ENCODE measurements at regions not wholly inside any gene's neighbourhood (a gene's known extent, or its start where the extent isn't known, plus 50 kb on each side); places are given as distances from the start of the nearest gene placed in this dataset.

GRCh38 chr1:81172483-81172882 lies 628.3 kb upstream of the ADGRL2 start:
- Histone ChIP-seq H3K27me3 (no peaks in the 10 kb centered on the region), H3K4me1 (no peaks in the 10 kb centered on the region), H3K9me3 (peaks cover 13 to 17% of the 10 kb centered on the region in 2 donors), H3K27ac (no peak overlapping the region), H3K36me3 (no peaks in the 10 kb centered on the region), H3K4me3 (no peak overlapping the region)
- intact Hi-C loops (cut with DNase I; ENCODE audit: low total_unique reads), result no loop called here
- no peak for DNase-seq (ENCODE audit: low spot score in 2 of 2)
- TF ChIP-seq POLR2AphosphoS5 (IDR thresholded peaks at IDR 0.05) (no peak), POLR2A (IDR thresholded peaks at IDR 0.05) (no peak)
- TF ChIP-seq, protein P1, sequence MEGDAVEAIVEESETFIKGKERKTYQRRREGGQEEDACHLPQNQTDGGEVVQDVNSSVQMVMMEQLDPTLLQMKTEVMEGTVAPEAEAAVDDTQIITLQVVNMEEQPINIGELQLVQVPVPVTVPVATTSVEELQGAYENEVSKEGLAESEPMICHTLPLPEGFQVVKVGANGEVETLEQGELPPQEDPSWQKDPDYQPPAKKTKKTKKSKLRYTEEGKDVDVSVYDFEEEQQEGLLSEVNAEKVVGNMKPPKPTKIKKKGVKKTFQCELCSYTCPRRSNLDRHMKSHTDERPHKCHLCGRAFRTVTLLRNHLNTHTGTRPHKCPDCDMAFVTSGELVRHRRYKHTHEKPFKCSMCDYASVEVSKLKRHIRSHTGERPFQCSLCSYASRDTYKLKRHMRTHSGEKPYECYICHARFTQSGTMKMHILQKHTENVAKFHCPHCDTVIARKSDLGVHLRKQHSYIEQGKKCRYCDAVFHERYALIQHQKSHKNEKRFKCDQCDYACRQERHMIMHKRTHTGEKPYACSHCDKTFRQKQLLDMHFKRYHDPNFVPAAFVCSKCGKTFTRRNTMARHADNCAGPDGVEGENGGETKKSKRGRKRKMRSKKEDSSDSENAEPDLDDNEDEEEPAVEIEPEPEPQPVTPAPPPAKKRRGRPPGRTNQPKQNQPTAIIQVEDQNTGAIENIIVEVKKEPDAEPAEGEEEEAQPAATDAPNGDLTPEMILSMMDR (IDR thresholded peaks at IDR 0.05), result no peak

DNA sequence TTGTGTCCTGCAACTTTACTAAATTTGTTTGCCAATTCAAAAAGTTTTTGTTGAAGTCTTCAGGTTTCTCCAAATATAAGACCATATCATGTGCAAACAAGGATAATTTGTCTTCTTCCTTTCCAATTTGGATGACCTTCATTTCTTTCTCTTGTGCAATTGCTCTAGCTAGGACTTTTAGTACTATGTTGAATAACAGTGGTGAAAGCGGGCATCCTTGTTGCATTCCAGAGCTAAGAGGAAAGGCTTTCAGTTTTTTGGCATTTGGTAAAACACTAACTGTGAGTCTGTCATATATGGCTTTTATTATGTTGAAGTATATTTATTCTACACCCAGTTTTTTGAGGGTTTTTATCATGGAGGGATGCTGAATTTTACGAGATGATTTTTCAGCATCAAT lies 630.0 kb upstream of the ADGRL2 start:
- DNase-seq (ENCODE audit: low spot score in 2 of 2), result no peak
- Histone ChIP-seq H3K4me1 (no peaks in the 10 kb centered on the region), H3K4me3 (no peak overlapping the region), H3K36me3 (no peaks in the 10 kb centered on the region), H3K9me3 (peaks cover 13 to 17% of the 10 kb centered on the region in 2 donors), H3K27me3 (no peaks in the 10 kb centered on the region), H3K27ac (no peak overlapping the region)
- no peak for TF ChIP-seq POLR2A (IDR thresholded peaks at IDR 0.05)
- no peak for TF ChIP-seq POLR2AphosphoS5 (IDR thresholded peaks at IDR 0.05)
- TF ChIP-seq, protein P1 (IDR thresholded peaks at IDR 0.05), result no peak
- intact Hi-C loops (cut with DNase I; ENCODE audit: low total_unique reads), result no loop called here

- Histone ChIP-seq H3K27me3 (no peaks in the 10 kb centered on the region), H3K4me1 (no peaks in the 10 kb centered on the region), H3K4me3 (no peak overlapping the region), H3K9me3 (peaks cover 4 to 6% of the 10 kb centered on the region in 2 donors), H3K36me3 (no peaks in the 10 kb centered on the region), H3K27ac (no peak overlapping the region)
- intact Hi-C loops (cut with DNase I; ENCODE audit: low total_unique reads), result no loop called here
- no peak for DNase-seq (ENCODE audit: low spot score in 2 of 2)
- TF ChIP-seq, protein P1 (IDR thresholded peaks at IDR 0.05), result no peak
- TF ChIP-seq POLR2A (IDR thresholded peaks at IDR 0.05), result no peak
- no peak for TF ChIP-seq POLR2AphosphoS5 (IDR thresholded peaks at IDR 0.05)
Measured at GRCh38 chr1:81165963-81166362, 634.8 kb upstream of the ADGRL2 start.

DNA sequence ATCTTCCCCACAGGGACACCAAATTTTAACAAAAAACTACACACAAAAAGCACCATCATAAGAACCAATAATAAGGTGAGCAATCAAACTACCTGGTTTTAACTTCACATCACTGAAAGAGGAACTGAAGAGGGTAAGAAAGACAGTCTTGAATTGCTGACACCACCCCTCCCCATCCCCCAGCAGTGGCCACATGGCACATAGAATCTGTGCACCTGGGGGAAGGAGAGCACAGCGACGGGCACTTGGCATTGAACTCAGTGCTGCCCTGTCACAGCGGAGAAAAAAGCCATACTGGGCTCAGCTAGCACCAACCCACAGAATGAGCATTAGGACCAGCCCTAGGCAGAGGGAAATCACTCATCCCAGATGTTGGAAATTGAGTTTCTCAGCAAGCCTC lies 640.0 kb upstream of the ADGRL2 start:
- no peak overlapping the region for H3K27ac ChIP-seq
- H3K36me3 ChIP-seq, result no peaks in the 10 kb centered on the region
- no peak overlapping the region for H3K4me3 ChIP-seq
- no peak for DNase-seq (ENCODE audit: low spot score in 2 of 2)
- no peak for TF ChIP-seq POLR2AphosphoS5 (IDR thresholded peaks at IDR 0.05)
- TF ChIP-seq, protein P1 (IDR thresholded peaks at IDR 0.05), result no peak
- no peak for TF ChIP-seq POLR2A (IDR thresholded peaks at IDR 0.05)
- intact Hi-C loops (cut with DNase I; ENCODE audit: low total_unique reads), result no loop called here
- no peaks in the 10 kb centered on the region for H3K4me1 ChIP-seq
- no peaks in the 10 kb centered on the region for H3K27me3 ChIP-seq
- H3K9me3 ChIP-seq, result peaks cover 0 to 6% of the 10 kb centered on the region in 2 donors

- Histone ChIP-seq H3K27ac (no peak overlapping the region), H3K4me3 (no peak overlapping the region)
- intact Hi-C loops (cut with DNase I; ENCODE audit: low total_unique reads), result no loop called here
Measured at GRCh38 chr1:81158592-81158991, 642.1 kb upstream of the ADGRL2 start.

More at GRCh38 chr1:81158592-81158991, 642.1 kb upstream of the ADGRL2 start:
- Histone ChIP-seq H3K4me1 (no peaks in the 10 kb centered on the region), H3K36me3 (no peaks in the 10 kb centered on the region), H3K9me3 (no peaks in the 10 kb centered on the region), H3K27me3 (no peaks in the 10 kb centered on the region)
- DNase-seq (ENCODE audit: low spot score in 2 of 2), result no peak
- TF ChIP-seq, protein P1 (IDR thresholded peaks at IDR 0.05), result no peak
- TF ChIP-seq POLR2A (IDR thresholded peaks at IDR 0.05), result no peak
- no peak for TF ChIP-seq POLR2AphosphoS5 (IDR thresholded peaks at IDR 0.05)

Data from breast epithelium (tissue), 4 donors.